HG03025 (cell line): ENCODE measurements at regions not wholly inside any gene's neighbourhood (a gene's known extent, or its start where the extent isn't known, plus 50 kb on each side); places are given as distances from the start of the nearest gene placed in this dataset.
"Not testable (repeated sequence)": the region's sequence is repeated elsewhere in the genome, so short reads cannot be mapped to it uniquely, and the experiment has no call there.

ENCODE experiments used
- ATAC-seq: cut with Tn5 transposase; IDR thresholded peaks from one replicate; pipeline ENCODE4 v1.9.1; 2021; ENCODE audit warnings: mild to moderate bottlenecking, moderate library complexity; ENCODE audit not compliant: unreplicated experiment, low FRiP score

- ATAC-seq: no peak
Observed at GRCh38 chr5:128711216-128711615, 173.2 kb upstream of the FBN2 start.

GRCh38 chr5:128714551-128714950 lies 176.5 kb upstream of the FBN2 start:
- no peak for ATAC-seq

GRCh38 chr5:128722551-128722950 lies 184.5 kb upstream of the FBN2 start:
- no peak for ATAC-seq

GRCh38 chr5:128730021-128730420 lies 192.0 kb upstream of the FBN2 start:
- ATAC-seq: not testable (repeated sequence)

- not testable (repeated sequence) for ATAC-seq
Observed at GRCh38 chr5:128735656-128736055, 197.6 kb upstream of the FBN2 start.

GRCh38 chr5:128736553-128736952 lies 198.5 kb upstream of the FBN2 start:
- ATAC-seq: no peak

- no peak for ATAC-seq
Observed at GRCh38 chr5:128749136-128749898, 211.3 kb upstream of the FBN2 start.

GRCh38 chr5:128750155-128750554 lies 212.1 kb upstream of the FBN2 start:
- no peak for ATAC-seq

- no peak for ATAC-seq
Observed at GRCh38 chr5:128757196-128757959, 207.9 kb upstream of the SLC27A6 start.

- no peak for ATAC-seq
Observed at GRCh38 chr5:128762661-128763306, 202.5 kb upstream of the SLC27A6 start.

- no peak for ATAC-seq
Observed at GRCh38 chr5:128763321-128763720, 202.0 kb upstream of the SLC27A6 start.

- ATAC-seq: no peak
Observed at GRCh38 chr5:128764601-128765310, 200.5 kb upstream of the SLC27A6 start.

- no peak for ATAC-seq
Observed at GRCh38 chr5:128765448-128766061, 199.7 kb upstream of the SLC27A6 start.

GRCh38 chr5:128766406-128766805 lies 198.9 kb upstream of the SLC27A6 start:
- no peak for ATAC-seq

GRCh38 chr5:128770907-128771306 lies 194.4 kb upstream of the SLC27A6 start:
- ATAC-seq: no peak

GRCh38 chr5:128772356-128772755 lies 192.9 kb upstream of the SLC27A6 start:
- no peak for ATAC-seq

GRCh38 chr5:128773378-128773777 lies 191.9 kb upstream of the SLC27A6 start:
- no peak for ATAC-seq

- no peak for ATAC-seq
Observed at GRCh38 chr5:128774605-128775004, 190.7 kb upstream of the SLC27A6 start.

- ATAC-seq: no peak
Observed at GRCh38 chr5:128775558-128775957, 189.7 kb upstream of the SLC27A6 start.

GRCh38 chr5:128777052-128777451 lies 188.2 kb upstream of the SLC27A6 start:
- ATAC-seq: peak; percentile 67
